ENCODE measurements at regions not wholly inside any gene's neighbourhood (a gene's known extent, or its start where the extent isn't known, plus 50 kb on each side); places are given as distances from the start of the nearest gene placed in this dataset.

GRCh38 chr10:14454629-14455028 is 123.9 kb upstream of the FRMD4A start:
- Histone ChIP-seq H3K4me1 (ENCODE audit: insufficient read depth, low read length, poor library complexity, severe bottlenecking) (no peaks in the 10 kb centered on the region), H3K4me3 (ENCODE audit: low read length, poor library complexity, severe bottlenecking) (no peak overlapping the region), H3K27me3 (ENCODE audit: insufficient read depth, low read length, poor library complexity, severe bottlenecking) (no peaks in the 10 kb centered on the region), H3K9ac (ENCODE audit: low read depth, low read length, poor library complexity, severe bottlenecking) (no peak overlapping the region), H3K4me2 (ENCODE audit: low read depth, low read length, poor library complexity, severe bottlenecking) (no peak overlapping the region), H3F3A (ENCODE audit: low read depth) (no peaks in the 10 kb centered on the region), H3K79me2 (ENCODE audit: insufficient read depth, low read length) (no peaks in the 10 kb centered on the region), H2AFZ (ENCODE audit: low read length) (no peak overlapping the region), H3K36me3 (ENCODE audit: insufficient read depth, low read length) (no peaks in the 10 kb centered on the region), H3K9me3 (ENCODE audit: insufficient read depth, low read depth, low read length) (no peaks in the 10 kb centered on the region), H4K20me1 (ENCODE audit: insufficient read depth, low read length, poor library complexity, severe bottlenecking) (no peaks in the 10 kb centered on the region), H3K9me2 (replicated peaks; ENCODE audit: low read depth, low read length) (no peaks in the 10 kb centered on the region)
- TF ChIP-seq EZH2phosphoT487 (IDR thresholded peaks at IDR 0.05; ENCODE audit: borderline replicate concordance) (no peak), CTCF (conservative IDR thresholded peaks at IDR 0.05; ENCODE audit: low read length) (no peak)

- no peak overlapping the region for H3K9ac ChIP-seq (ENCODE audit: low read depth, low read length, poor library complexity, severe bottlenecking)
- no peaks in the 10 kb centered on the region for H3K36me3 ChIP-seq (ENCODE audit: insufficient read depth, low read length)
- H4K20me1 ChIP-seq (ENCODE audit: insufficient read depth, low read length, poor library complexity, severe bottlenecking), result no peaks in the 10 kb centered on the region
- no peaks in the 10 kb centered on the region for H3K4me1 ChIP-seq (ENCODE audit: insufficient read depth, low read length, poor library complexity, severe bottlenecking)
- H3K9me2 ChIP-seq (replicated peaks; ENCODE audit: low read depth, low read length), result no peaks in the 10 kb centered on the region
- no peaks in the 10 kb centered on the region for H3K9me3 ChIP-seq (ENCODE audit: insufficient read depth, low read depth, low read length)
- TF ChIP-seq EZH2phosphoT487 (IDR thresholded peaks at IDR 0.05; ENCODE audit: borderline replicate concordance) (no peak), CTCF (conservative IDR thresholded peaks at IDR 0.05; ENCODE audit: low read length) (no peak)
- H3K4me3 ChIP-seq (ENCODE audit: low read length, poor library complexity, severe bottlenecking), result no peak overlapping the region
- H2AFZ ChIP-seq (ENCODE audit: low read length), result no peak overlapping the region
- H3K4me2 ChIP-seq (ENCODE audit: low read depth, low read length, poor library complexity, severe bottlenecking), result no peak overlapping the region
- H3K79me2 ChIP-seq (ENCODE audit: insufficient read depth, low read length), result no peaks in the 10 kb centered on the region
- no peaks in the 10 kb centered on the region for H3K27me3 ChIP-seq (ENCODE audit: insufficient read depth, low read length, poor library complexity, severe bottlenecking)
- no peaks in the 10 kb centered on the region for H3F3A ChIP-seq (ENCODE audit: low read depth)
These were observed 123.5 kb upstream of the FRMD4A start for GRCh38 chr10:14454206-14454605.

GRCh38 chr10:14453593-14453992 is 122.9 kb upstream of the FRMD4A start:
- no peaks in the 10 kb centered on the region for H3K4me1 ChIP-seq (ENCODE audit: insufficient read depth, low read length, poor library complexity, severe bottlenecking)
- H3K36me3 ChIP-seq (ENCODE audit: insufficient read depth, low read length), result no peaks in the 10 kb centered on the region
- no peaks in the 10 kb centered on the region for H3K27me3 ChIP-seq (ENCODE audit: insufficient read depth, low read length, poor library complexity, severe bottlenecking)
- no peak overlapping the region for H3K9ac ChIP-seq (ENCODE audit: low read depth, low read length, poor library complexity, severe bottlenecking)
- no peak overlapping the region for H2AFZ ChIP-seq (ENCODE audit: low read length)
- no peaks in the 10 kb centered on the region for H3F3A ChIP-seq (ENCODE audit: low read depth)
- no peak overlapping the region for H3K4me3 ChIP-seq (ENCODE audit: low read length, poor library complexity, severe bottlenecking)
- no peaks in the 10 kb centered on the region for H3K9me2 ChIP-seq (replicated peaks; ENCODE audit: low read depth, low read length)
- no peaks in the 10 kb centered on the region for H3K9me3 ChIP-seq (ENCODE audit: insufficient read depth, low read depth, low read length)
- H4K20me1 ChIP-seq (ENCODE audit: insufficient read depth, low read length, poor library complexity, severe bottlenecking), result no peaks in the 10 kb centered on the region
- TF ChIP-seq EZH2phosphoT487 (IDR thresholded peaks at IDR 0.05; ENCODE audit: borderline replicate concordance), result no peak
- TF ChIP-seq CTCF (conservative IDR thresholded peaks at IDR 0.05; ENCODE audit: low read length), result no peak
- no peaks in the 10 kb centered on the region for H3K79me2 ChIP-seq (ENCODE audit: insufficient read depth, low read length)
- no peak overlapping the region for H3K4me2 ChIP-seq (ENCODE audit: low read depth, low read length, poor library complexity, severe bottlenecking)

Measured in Loucy (cell line).